Liver (tissue), 1 donor: ENCODE measurements at regions not wholly inside any gene's neighbourhood (a gene's known extent, or its start where the extent isn't known, plus 50 kb on each side); places are given as distances from the start of the nearest gene placed in this dataset. TPM values are rescaled to one million over a fixed set of nuclear protein-coding genes. Genes with fewer than 3 reads are reported as not detected.

Source experiments
- small RNA-seq: library from RNA; depleted of rRNA; stranded (forward); fragments of <200 nt; gene quantifications from one replicate; pipeline ENCODE3, GENCODE V24; 2014

Small RNA genes lying in the stretch of these regions (small RNA-seq; reads per million reads assigned to genes)
- not detected for gene RF00056
